Neural cell (in vitro differentiated cells): ENCODE measurements at regions not wholly inside any gene's neighbourhood (a gene's known extent, or its start where the extent isn't known, plus 50 kb on each side); places are given as distances from the start of the nearest gene placed in this dataset.

Source experiments
- H2AFZ ChIP-seq: fragments of 200-600, 300-800 bp; sonication (generic), shearing (Covaris generic); 2 replicates; pipeline ENCODE4 v1.6.0; 2014; ENCODE audit warnings: low read depth, mild to moderate bottlenecking, antibody characterized with exemption, low read length, moderate library complexity
- H3F3A ChIP-seq: fragments of 200-600 bp; shearing (Covaris generic); 2 replicates; pipeline ENCODE4 v1.6.1; 2016; ENCODE audit warnings: mild to moderate bottlenecking, moderate library complexity, mixed read lengths, antibody characterized with exemption, low read length; ENCODE audit not compliant: insufficient read depth, poor library complexity, severe bottlenecking
- H3K27ac ChIP-seq: fragments of 200-600, 300-800 bp; sonication (generic), shearing (Covaris generic); 2 replicates; pipeline ENCODE4 v1.5.1; 2014; ENCODE audit warnings: mild to moderate bottlenecking, low read length, moderate library complexity
- H3K27me3 ChIP-seq: fragments of 300-800, 200-600 bp; sonication (generic), shearing (Covaris generic); 2 replicates; pipeline ENCODE4 v1.6.0; 2014; ENCODE audit warnings: mild to moderate bottlenecking, low read depth, low read length, moderate library complexity; ENCODE audit not compliant: insufficient read depth
- H3K36me3 ChIP-seq: fragments of 300-800, 200-600 bp; sonication (generic), shearing (Covaris generic); 2 replicates; pipeline ENCODE4 v1.5.1; 2014; ENCODE audit warnings: mild to moderate bottlenecking, antibody characterized with exemption, low read length, moderate library complexity; ENCODE audit not compliant: insufficient read depth
- H3K4me2 ChIP-seq: fragments of 300-800, 200-600 bp; sonication (generic), shearing (Covaris generic); 2 replicates; pipeline ENCODE4 v1.6.0; 2014; ENCODE audit warnings: mild to moderate bottlenecking, low read length
- H3K4me3 ChIP-seq: fragments of 300-800, 200-600 bp; sonication (generic), shearing (Covaris generic); 2 replicates; pipeline ENCODE4 v1.5.1; 2014; ENCODE audit warnings: mild to moderate bottlenecking, low read length, moderate library complexity
- H3K79me2 ChIP-seq: fragments of 200-600 bp; shearing (Covaris generic); replicated peaks from 2 replicates; pipeline ENCODE4 v1.6.0; 2014; ENCODE audit warnings: mild to moderate bottlenecking, low read length, moderate library complexity; ENCODE audit not compliant: insufficient read depth
- H3K9ac ChIP-seq: fragments of 300-800, 200-600 bp; sonication (generic), shearing (Covaris generic); 2 replicates; pipeline ENCODE4 v1.6.1; 2016; ENCODE audit warnings: mild to moderate bottlenecking, low read length, mixed read lengths
- H3K9me2 ChIP-seq: fragments of 200-600 bp; shearing (Covaris generic); 2 replicates; pipeline ENCODE4 v1.6.1; 2016; ENCODE audit warnings: mild to moderate bottlenecking, low read length, mixed read lengths; ENCODE audit not compliant: insufficient read depth
- H3K9me3 ChIP-seq: fragments of 200-600, 300-800 bp; sonication (generic), shearing (Covaris generic); 2 replicates; pipeline ENCODE4 v1.6.1; 2016; ENCODE audit warnings: mild to moderate bottlenecking, mixed run types, low read length, moderate library complexity, mixed read lengths
- H4K20me1 ChIP-seq: fragments of 200-600 bp; shearing (Covaris generic); 2 replicates; pipeline ENCODE4 v1.6.1; 2016; ENCODE audit warnings: mild to moderate bottlenecking, mixed run types; ENCODE audit not compliant: insufficient read depth
- EP300 ChIP-seq: fragments of 450-650 bp; conservative IDR thresholded peaks from 2 replicates; pipeline ENCODE4 v1.6.1; 2014; ENCODE audit warnings: antibody characterized with exemption, mild to moderate bottlenecking, moderate library complexity; ENCODE audit not compliant: poor library complexity, severe bottlenecking
- EZH2 ChIP-seq: fragments of 200-600, 300-800 bp; shearing (Covaris generic), sonication (generic); IDR thresholded peaks from 2 replicates; pipeline ENCODE4 v1.6.1; 2014; ENCODE audit warnings: antibody characterized with exemption, low read length, borderline replicate concordance, mild to moderate bottlenecking; ENCODE audit not compliant: insufficient read depth, poor library complexity, severe bottlenecking
- MXI1 ChIP-seq: fragments of 450-650 bp; conservative IDR thresholded peaks from 2 replicates; pipeline ENCODE4 v1.6.1; 2014; ENCODE audit warnings: antibody characterized with exemption, mild to moderate bottlenecking; ENCODE audit not compliant: poor library complexity, severe bottlenecking
- POLR2AphosphoS5 ChIP-seq: IDR thresholded peaks from 2 replicates; pipeline ENCODE4 v1.6.1; 2012
- RAD21 ChIP-seq: fragments of 450-650 bp; conservative IDR thresholded peaks from 2 replicates; pipeline ENCODE4 v1.6.1; 2014; ENCODE audit warnings: antibody characterized with exemption, mild to moderate bottlenecking, moderate library complexity
- SMC3 ChIP-seq: fragments of 450-650 bp; conservative IDR thresholded peaks from 2 replicates; pipeline ENCODE4 v1.6.1; 2014; ENCODE audit warnings: antibody characterized with exemption, mild to moderate bottlenecking, moderate library complexity; ENCODE audit not compliant: poor library complexity
- TAF1 ChIP-seq: IDR thresholded peaks from 2 replicates; pipeline ENCODE4 v1.6.1; 2012; ENCODE audit warnings: low read depth
- TF ChIP-seq, protein P1 (sequence below): fragments of 450-650 bp; IDR thresholded peaks from 2 replicates; pipeline ENCODE4 v1.5.1; 2014; ENCODE audit warnings: antibody characterized with exemption, mild to moderate bottlenecking, moderate library complexity; ENCODE audit not compliant: poor library complexity, severe bottlenecking
- TF ChIP-seq, protein P2 (sequence below): IDR thresholded peaks from 2 replicates; pipeline ENCODE4 v1.6.1; 2012; ENCODE audit warnings: borderline replicate concordance

DNA sequence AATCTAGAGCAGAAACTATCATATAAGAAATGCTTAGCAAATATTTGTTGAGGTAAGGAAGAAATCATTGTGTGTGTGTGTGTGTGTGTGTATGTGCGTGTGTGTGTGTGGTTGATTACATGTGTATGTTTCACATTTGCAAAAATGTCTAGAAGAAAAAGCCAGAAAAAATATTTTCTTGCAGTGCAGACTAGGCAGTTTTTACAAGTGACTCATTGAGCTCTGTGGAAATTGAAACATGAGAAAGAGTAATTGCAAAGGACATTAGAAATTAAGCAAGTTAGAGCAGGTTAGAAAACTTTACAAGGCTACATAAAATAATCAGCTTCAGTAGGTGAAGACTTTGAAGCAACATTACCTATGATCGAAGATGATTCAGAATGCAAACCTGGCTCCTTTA, 669.0 kb upstream of the EYS start:
- H3K9me2 ChIP-seq = no peaks in the 10 kb centered on the region
- TF ChIP-seq, protein P1, sequence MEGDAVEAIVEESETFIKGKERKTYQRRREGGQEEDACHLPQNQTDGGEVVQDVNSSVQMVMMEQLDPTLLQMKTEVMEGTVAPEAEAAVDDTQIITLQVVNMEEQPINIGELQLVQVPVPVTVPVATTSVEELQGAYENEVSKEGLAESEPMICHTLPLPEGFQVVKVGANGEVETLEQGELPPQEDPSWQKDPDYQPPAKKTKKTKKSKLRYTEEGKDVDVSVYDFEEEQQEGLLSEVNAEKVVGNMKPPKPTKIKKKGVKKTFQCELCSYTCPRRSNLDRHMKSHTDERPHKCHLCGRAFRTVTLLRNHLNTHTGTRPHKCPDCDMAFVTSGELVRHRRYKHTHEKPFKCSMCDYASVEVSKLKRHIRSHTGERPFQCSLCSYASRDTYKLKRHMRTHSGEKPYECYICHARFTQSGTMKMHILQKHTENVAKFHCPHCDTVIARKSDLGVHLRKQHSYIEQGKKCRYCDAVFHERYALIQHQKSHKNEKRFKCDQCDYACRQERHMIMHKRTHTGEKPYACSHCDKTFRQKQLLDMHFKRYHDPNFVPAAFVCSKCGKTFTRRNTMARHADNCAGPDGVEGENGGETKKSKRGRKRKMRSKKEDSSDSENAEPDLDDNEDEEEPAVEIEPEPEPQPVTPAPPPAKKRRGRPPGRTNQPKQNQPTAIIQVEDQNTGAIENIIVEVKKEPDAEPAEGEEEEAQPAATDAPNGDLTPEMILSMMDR = no peak
- TF ChIP-seq MXI1 (no peak), POLR2AphosphoS5 (no peak), SMC3 (no peak), TAF1 (no peak)
- TF ChIP-seq, protein P2, sequence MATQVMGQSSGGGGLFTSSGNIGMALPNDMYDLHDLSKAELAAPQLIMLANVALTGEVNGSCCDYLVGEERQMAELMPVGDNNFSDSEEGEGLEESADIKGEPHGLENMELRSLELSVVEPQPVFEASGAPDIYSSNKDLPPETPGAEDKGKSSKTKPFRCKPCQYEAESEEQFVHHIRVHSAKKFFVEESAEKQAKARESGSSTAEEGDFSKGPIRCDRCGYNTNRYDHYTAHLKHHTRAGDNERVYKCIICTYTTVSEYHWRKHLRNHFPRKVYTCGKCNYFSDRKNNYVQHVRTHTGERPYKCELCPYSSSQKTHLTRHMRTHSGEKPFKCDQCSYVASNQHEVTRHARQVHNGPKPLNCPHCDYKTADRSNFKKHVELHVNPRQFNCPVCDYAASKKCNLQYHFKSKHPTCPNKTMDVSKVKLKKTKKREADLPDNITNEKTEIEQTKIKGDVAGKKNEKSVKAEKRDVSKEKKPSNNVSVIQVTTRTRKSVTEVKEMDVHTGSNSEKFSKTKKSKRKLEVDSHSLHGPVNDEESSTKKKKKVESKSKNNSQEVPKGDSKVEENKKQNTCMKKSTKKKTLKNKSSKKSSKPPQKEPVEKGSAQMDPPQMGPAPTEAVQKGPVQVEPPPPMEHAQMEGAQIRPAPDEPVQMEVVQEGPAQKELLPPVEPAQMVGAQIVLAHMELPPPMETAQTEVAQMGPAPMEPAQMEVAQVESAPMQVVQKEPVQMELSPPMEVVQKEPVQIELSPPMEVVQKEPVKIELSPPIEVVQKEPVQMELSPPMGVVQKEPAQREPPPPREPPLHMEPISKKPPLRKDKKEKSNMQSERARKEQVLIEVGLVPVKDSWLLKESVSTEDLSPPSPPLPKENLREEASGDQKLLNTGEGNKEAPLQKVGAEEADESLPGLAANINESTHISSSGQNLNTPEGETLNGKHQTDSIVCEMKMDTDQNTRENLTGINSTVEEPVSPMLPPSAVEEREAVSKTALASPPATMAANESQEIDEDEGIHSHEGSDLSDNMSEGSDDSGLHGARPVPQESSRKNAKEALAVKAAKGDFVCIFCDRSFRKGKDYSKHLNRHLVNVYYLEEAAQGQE = no peak
- no peaks in the 10 kb centered on the region for H3K27me3 ChIP-seq
- no peaks in the 10 kb centered on the region for H4K20me1 ChIP-seq
- no peaks in the 10 kb centered on the region for H3K9me3 ChIP-seq
- H3K4me2 ChIP-seq = no peak overlapping the region
- H3K4me3 ChIP-seq = no peak overlapping the region
- H3K36me3 ChIP-seq = no peaks in the 10 kb centered on the region
- H3K79me2 ChIP-seq = no peaks in the 10 kb centered on the region
- no peak overlapping the region for H3K9ac ChIP-seq
- no peak overlapping the region for H3K27ac ChIP-seq
- no peak overlapping the region for H2AFZ ChIP-seq
- no peaks in the 10 kb centered on the region for H3F3A ChIP-seq

- Histone ChIP-seq H3K27ac (no peak overlapping the region), H2AFZ (no peak overlapping the region), H3K79me2 (no peaks in the 10 kb centered on the region), H4K20me1 (no peaks in the 10 kb centered on the region), H3F3A (no peaks in the 10 kb centered on the region), H3K4me3 (no peak overlapping the region), H3K4me2 (no peak overlapping the region), H3K9me3 (no peaks in the 10 kb centered on the region), H3K9me2 (no peaks in the 10 kb centered on the region), H3K27me3 (no peaks in the 10 kb centered on the region), H3K9ac (no peak overlapping the region), H3K36me3 (no peaks in the 10 kb centered on the region)
- TF ChIP-seq SMC3 (no peak), EP300 (no peak), POLR2AphosphoS5 (no peak), MXI1 (no peak), TAF1 (no peak), RAD21 (no peak), EZH2 (no peak)
- TF ChIP-seq, protein P1 = no peak
- TF ChIP-seq, protein P2 = no peak
Measured at GRCh38 chr6:66369407-66369806, 662.4 kb upstream of the EYS start.
